LNCAP (cell line): ENCODE measurements at regions not wholly inside any gene's neighbourhood (a gene's known extent, or its start where the extent isn't known, plus 50 kb on each side); places are given as distances from the start of the nearest gene placed in this dataset.

ENCODE experiments used
- TF ChIP-seq, protein P1 (sequence below): fragments of 450-650 bp; IDR thresholded peaks from 2 replicates; pipeline ENCODE4 v1.5.1; 2017; ENCODE audit warnings: mild to moderate bottlenecking

DNA sequence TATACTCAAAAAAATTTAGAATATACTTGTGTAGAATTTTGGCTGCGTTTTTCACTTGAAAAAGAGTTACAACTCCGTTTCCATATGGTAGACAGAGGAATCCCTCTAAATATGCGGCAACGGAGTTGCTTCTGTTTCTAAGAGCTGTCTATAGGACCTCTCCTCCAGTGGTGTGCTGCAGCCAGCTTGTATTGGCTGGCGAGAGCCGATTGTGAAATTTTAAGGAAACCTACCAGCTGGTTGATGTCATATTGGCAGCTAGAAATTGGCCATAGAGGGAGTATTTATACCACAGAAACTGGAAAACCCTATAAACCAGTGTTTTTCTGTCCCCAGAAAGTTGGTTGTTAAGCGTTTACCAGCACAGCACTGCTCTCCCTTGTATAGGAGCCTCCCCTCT lies 655.8 kb upstream of the EEF2KMT start:
- TF ChIP-seq, protein P1, sequence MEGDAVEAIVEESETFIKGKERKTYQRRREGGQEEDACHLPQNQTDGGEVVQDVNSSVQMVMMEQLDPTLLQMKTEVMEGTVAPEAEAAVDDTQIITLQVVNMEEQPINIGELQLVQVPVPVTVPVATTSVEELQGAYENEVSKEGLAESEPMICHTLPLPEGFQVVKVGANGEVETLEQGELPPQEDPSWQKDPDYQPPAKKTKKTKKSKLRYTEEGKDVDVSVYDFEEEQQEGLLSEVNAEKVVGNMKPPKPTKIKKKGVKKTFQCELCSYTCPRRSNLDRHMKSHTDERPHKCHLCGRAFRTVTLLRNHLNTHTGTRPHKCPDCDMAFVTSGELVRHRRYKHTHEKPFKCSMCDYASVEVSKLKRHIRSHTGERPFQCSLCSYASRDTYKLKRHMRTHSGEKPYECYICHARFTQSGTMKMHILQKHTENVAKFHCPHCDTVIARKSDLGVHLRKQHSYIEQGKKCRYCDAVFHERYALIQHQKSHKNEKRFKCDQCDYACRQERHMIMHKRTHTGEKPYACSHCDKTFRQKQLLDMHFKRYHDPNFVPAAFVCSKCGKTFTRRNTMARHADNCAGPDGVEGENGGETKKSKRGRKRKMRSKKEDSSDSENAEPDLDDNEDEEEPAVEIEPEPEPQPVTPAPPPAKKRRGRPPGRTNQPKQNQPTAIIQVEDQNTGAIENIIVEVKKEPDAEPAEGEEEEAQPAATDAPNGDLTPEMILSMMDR, result no peak

GRCh38 chr16:5751216-5751615 lies 653.6 kb upstream of the EEF2KMT start:
- TF ChIP-seq, protein P1, result no peak

- TF ChIP-seq, protein P1, result no peak
Measured at GRCh38 chr16:5738586-5738985, 641.0 kb upstream of the EEF2KMT start.

DNA sequence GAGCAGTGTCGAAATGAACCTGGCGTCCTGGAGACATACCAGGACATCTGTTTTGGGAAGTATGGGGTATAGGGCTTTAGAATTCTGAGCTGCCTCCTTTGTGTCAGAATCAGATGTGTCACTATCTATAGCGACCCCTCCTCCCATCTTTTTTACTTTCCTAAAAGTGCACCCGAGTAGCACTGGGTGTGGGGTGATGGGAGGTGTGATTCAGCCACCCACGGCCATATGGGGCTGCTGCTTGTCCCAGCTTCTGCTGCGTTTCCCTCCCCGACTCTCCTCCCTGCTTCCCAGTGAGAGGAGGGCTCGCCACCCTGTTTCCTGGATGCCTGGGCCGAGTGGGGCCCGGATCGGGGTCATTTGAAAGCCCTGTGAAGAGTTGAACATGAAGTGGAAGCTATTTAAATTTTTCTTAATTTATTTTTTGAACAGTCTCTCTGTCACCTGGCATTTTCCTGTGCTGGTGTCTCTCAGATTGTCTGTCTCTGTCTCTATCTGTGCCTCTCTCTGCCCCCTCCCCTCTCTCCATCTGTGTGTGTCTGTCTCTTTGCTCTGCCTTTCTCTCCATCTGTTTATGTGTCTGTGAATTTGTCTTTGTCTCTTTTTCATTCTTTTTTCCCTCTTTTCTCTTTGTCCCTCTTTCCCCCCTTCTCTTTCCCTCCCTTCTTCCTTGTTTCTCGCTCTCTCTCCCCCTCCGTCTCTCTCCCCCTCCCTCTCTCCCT lies 638.8 kb upstream of the EEF2KMT start:
- TF ChIP-seq, protein P1, result no peak

DNA sequence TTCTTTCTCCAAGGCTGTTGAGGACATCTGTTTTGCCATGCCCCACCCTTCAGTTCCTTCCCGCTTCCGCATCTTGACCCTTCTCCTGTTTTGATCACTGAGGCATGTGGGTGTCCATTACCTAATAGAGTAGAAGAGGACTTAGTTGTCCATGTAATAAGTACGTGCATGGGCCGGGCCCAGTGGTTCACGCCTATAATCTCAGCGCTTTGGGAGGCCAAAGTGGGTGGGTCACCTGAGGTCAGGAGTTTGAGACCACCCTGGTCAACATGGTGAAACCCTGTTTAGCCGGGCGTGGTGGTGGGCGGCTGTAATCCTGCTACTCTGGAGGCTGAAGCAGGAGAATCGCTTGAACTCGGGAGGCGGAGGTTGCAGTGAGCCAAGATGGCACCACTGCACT lies 637.8 kb upstream of the EEF2KMT start:
- TF ChIP-seq, protein P1, result no peak

GRCh38 chr16:5730783-5731182 lies 633.2 kb upstream of the EEF2KMT start:
- TF ChIP-seq, protein P1, result no peak

DNA sequence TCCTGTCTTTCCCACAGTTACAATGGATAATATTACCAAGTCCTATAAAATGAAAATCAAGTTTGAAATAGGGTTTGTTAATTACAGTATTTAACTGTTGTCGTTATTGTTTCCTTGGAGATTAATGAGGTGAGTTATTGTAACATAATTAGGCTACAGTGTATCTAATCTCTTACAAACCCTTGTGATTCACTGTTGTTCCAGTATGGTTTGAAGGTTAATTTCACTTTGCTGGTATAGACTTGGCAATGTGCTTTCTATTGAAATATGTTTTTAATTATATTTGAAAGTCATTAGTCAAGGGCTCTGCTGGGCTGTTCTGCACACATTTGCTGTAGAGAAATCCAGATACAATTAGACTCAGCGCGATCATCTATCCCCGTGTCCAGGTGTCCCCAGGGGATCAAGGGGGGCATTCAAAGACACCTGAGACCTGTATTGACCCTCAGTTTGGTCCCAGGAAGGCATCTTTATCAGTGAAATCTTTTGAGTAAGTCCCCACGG lies 624.6 kb upstream of the EEF2KMT start:
- TF ChIP-seq, protein P1, result no peak
